ENCODE measurements at regions not wholly inside any gene's neighbourhood (a gene's known extent, or its start where the extent isn't known, plus 50 kb on each side); places are given as distances from the start of the nearest gene placed in this dataset.
A peak's percentile ranks its signal among the peaks of the same experiment; 100 is the strongest.

DNA sequence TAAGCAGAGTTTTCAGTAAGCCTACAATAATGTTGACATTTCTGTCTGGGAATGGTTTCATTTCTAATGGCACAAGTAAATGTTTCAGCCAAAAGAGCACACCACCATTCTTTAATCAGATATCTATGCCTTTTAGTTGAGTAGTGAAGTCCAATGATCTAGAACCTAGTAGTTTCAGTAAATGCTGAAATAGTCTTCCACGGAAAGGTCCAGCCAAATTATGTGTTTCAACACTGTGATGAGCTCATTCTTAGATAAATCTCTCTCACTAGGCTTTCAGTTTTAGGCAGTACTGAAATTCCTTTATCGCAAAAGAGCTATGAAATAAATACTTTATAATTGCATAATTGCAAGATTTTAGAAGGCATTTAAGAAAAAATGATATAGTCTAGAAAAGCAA lies 816.8 kb upstream of the PCDH9 start:
- H3K4me3 ChIP-seq = no peak overlapping the region
- peak in 1 of 2 donors; percentile 1 for DNase-seq (ENCODE audit: low read depth in 1 of 2, low spot score in 1 of 2)
- TF ChIP-seq, protein P1, sequence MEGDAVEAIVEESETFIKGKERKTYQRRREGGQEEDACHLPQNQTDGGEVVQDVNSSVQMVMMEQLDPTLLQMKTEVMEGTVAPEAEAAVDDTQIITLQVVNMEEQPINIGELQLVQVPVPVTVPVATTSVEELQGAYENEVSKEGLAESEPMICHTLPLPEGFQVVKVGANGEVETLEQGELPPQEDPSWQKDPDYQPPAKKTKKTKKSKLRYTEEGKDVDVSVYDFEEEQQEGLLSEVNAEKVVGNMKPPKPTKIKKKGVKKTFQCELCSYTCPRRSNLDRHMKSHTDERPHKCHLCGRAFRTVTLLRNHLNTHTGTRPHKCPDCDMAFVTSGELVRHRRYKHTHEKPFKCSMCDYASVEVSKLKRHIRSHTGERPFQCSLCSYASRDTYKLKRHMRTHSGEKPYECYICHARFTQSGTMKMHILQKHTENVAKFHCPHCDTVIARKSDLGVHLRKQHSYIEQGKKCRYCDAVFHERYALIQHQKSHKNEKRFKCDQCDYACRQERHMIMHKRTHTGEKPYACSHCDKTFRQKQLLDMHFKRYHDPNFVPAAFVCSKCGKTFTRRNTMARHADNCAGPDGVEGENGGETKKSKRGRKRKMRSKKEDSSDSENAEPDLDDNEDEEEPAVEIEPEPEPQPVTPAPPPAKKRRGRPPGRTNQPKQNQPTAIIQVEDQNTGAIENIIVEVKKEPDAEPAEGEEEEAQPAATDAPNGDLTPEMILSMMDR (IDR thresholded peaks at IDR 0.05; ENCODE audit: low read depth, low read length) = no peak
- H3K27ac ChIP-seq = no peak overlapping the region
- no peaks in the 10 kb centered on the region for H3K4me1 ChIP-seq (ENCODE audit: low read depth)
- H3K27me3 ChIP-seq = no peaks in the 10 kb centered on the region
- no peaks in the 10 kb centered on the region for H3K36me3 ChIP-seq
- H3K9me3 ChIP-seq (ENCODE audit: low read depth) = no peaks in the 10 kb centered on the region

DNA sequence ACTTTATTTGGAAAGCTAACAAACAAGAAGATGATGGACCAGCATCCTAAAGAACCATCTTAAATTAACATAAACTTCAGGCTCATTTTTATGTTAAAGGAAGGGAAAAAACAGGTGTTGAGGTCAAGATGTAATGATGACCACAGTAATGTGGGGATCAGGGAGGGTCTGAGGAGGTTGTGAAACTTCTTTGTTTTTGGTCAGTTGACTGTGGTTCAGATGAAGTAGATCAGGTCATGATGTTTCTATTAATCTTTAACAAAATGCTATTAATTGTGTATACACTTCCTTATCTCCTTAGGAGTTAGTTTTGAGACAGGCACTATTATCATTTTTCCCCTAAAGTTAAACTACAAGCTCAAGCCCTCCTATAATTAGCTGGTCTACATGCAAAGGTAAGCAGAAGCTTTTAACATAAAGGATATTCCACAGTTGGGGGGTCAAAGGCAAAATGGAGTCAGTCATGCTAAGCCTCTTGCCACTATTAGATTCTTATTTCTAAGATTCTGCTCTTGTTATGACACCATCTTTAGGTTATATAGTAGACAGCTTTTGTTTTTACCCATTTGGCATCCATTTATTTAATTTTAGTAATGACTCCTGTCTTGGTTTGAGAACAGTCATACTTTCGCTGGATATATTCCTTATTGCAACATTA lies 800.1 kb upstream of the PCDH9 start:
- peaks cover 7% of the 10 kb centered on the region for H3K4me1 ChIP-seq (ENCODE audit: low read depth)
- no peaks in the 10 kb centered on the region for H3K9me3 ChIP-seq (ENCODE audit: low read depth)
- no peak overlapping the region for H3K4me3 ChIP-seq
- H3K27ac ChIP-seq = no peak overlapping the region
- H3K27me3 ChIP-seq = no peaks in the 10 kb centered on the region
- TF ChIP-seq, protein P1 (IDR thresholded peaks at IDR 0.05; ENCODE audit: low read depth, low read length) = no peak
- no peaks in the 10 kb centered on the region for H3K36me3 ChIP-seq
- DNase-seq (ENCODE audit: low read depth in 1 of 2, low spot score in 1 of 2) = no peak

DNA sequence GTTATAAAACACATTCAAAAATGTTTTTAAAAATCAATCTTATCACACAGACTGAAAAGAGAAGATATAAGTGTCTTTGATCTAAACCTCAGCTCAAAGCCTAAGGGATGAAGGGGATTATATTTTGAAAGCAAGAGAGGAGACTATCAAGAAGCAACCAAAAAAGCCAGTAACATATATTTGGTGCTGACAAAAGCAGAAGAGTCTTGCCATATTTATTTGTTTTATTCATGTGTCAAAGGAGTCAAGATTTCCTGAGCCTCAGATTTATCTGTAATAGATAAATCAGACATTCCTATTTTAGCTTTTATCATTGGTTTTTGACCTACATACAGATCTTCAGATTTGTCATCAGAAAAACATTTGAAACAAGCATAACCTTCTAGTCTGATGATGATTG lies 798.6 kb upstream of the PCDH9 start:
- Histone ChIP-seq H3K27ac (no peak overlapping the region), H3K27me3 (no peaks in the 10 kb centered on the region), H3K4me3 (no peak overlapping the region), H3K9me3 (ENCODE audit: low read depth) (no peaks in the 10 kb centered on the region), H3K4me1 (ENCODE audit: low read depth) (peaks cover 7% of the 10 kb centered on the region), H3K36me3 (no peaks in the 10 kb centered on the region)
- DNase-seq (ENCODE audit: low read depth in 1 of 2, low spot score in 1 of 2) = no peak
- TF ChIP-seq, protein P1 (IDR thresholded peaks at IDR 0.05; ENCODE audit: low read depth, low read length) = no peak

DNA sequence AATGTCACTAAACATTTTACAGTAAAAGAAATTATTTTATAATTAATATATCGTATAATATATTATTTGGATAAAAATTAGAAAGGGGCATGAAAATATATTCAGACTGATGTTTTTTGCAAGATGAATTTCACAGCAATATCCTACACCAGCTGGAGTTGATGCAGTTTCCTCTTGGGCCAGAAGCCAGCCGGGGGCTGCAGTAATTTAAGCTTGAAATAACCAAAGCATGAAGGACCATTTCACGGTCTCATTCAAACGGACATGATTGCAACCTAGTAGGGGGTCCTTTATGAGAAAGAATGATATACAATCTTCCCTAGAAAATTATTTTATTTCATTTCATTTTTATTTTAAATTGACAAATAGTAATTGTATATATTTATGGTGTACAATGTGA lies 797.2 kb upstream of the PCDH9 start:
- Histone ChIP-seq H3K27ac (no peak overlapping the region), H3K36me3 (no peaks in the 10 kb centered on the region), H3K9me3 (ENCODE audit: low read depth) (no peaks in the 10 kb centered on the region), H3K27me3 (no peaks in the 10 kb centered on the region), H3K4me3 (no peak overlapping the region), H3K4me1 (ENCODE audit: low read depth) (peaks cover 7% of the 10 kb centered on the region)
- DNase-seq (ENCODE audit: low read depth in 1 of 2, low spot score in 1 of 2) = no peak
- TF ChIP-seq, protein P1 (IDR thresholded peaks at IDR 0.05; ENCODE audit: low read depth, low read length) = no peak

DNA sequence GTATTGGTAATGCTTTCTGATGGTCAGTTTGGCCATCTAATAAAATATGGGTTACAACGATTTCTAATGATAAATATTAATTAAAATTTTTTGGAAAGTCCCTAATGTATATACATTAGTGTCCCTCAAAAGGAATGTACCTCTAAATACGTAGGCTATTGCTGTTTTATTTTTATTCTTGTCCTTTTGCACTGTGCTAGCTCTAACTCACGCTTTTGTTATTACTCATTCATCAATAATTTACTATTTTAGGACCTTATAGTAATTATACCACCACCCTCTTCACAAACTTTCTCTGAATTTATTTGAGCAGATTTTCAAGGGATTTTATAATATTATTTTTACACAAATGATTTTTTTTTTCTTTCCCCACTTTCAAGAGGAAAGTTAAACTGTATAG lies 795.9 kb upstream of the PCDH9 start:
- Histone ChIP-seq H3K36me3 (no peaks in the 10 kb centered on the region), H3K4me3 (no peak overlapping the region), H3K27me3 (no peaks in the 10 kb centered on the region), H3K9me3 (ENCODE audit: low read depth) (no peaks in the 10 kb centered on the region), H3K27ac (no peak overlapping the region), H3K4me1 (ENCODE audit: low read depth) (peaks cover 7% of the 10 kb centered on the region)
- no peak for DNase-seq (ENCODE audit: low read depth in 1 of 2, low spot score in 1 of 2)
- TF ChIP-seq, protein P1 (IDR thresholded peaks at IDR 0.05; ENCODE audit: low read depth, low read length) = no peak
